ENCODE measurements at regions not wholly inside any gene's neighbourhood (a gene's known extent, or its start where the extent isn't known, plus 50 kb on each side); places are given as distances from the start of the nearest gene placed in this dataset.
"Not testable (repeated sequence)": the region's sequence is repeated elsewhere in the genome, so short reads cannot be mapped to it uniquely, and the experiment has no call there.

GRCh38 chr15:31503758-31504461 is 177.3 kb downstream of the KLF13 start:
- CTCF ChIA-PET: interaction anchor here (0.9 kb wide), 1 partner anchor 11 kb away, joined by 3 read pairs; no protein-coding TSS in a partner anchor

GRCh38 chr15:31504462-31504839 is 177.8 kb downstream of the KLF13 start:
- ATAC-seq: no peak
- H3K4me1 Mint-ChIP-seq: peaks cover 0 to 14% (median 1%) of the 10 kb centered on the region in 7 donors
- Histone ChIP-seq H3K27ac (ENCODE audit: low read depth, low read length) (no peak overlapping the region), H3K36me3 (ENCODE audit: control insufficient read depth in 2 of 3, insufficient read depth in 3 of 3, low read length in 3 of 3) (no peaks in the 10 kb centered on the region), H3K27me3 (ENCODE audit: control insufficient read depth in 2 of 2, insufficient read depth in 2 of 2, low read length in 2 of 2) (no peaks in the 10 kb centered on the region), H3K4me1 (ENCODE audit: control insufficient read depth in 2 of 2, insufficient read depth in 2 of 2, low read length in 2 of 2) (no peaks in the 10 kb centered on the region), H3K4me3 (ENCODE audit: low read length) (no peak overlapping the region), H3K9me3 (ENCODE audit: control insufficient read depth in 2 of 3, low read length in 3 of 3) (no peaks in the 10 kb centered on the region)
- CTCF ChIA-PET: no interaction called here
- H3K4me3 Mint-ChIP-seq: no peak overlapping the region
- POLR2A ChIA-PET: no interaction called here
- H3K27me3 Mint-ChIP-seq: peaks cover 0 to 9% (median 0%) of the 10 kb centered on the region in 5 donors
- intact Hi-C loops (cut with micrococcal nuclease): no loop called here
- H3K36me3 Mint-ChIP-seq: no peaks in the 10 kb centered on the region
- no peak overlapping the region for H3K27ac Mint-ChIP-seq
- DNase-seq: no peak
- H3K9me3 Mint-ChIP-seq: peaks cover 0 to 4% (median 0%) of the 10 kb centered on the region in 11 donors

More at GRCh38 chr15:31503758-31504461, 177.3 kb downstream of the KLF13 start:
- H3K9me3 ChIP-seq (ENCODE audit: control insufficient read depth in 2 of 3, low read length in 3 of 3): no peaks in the 10 kb centered on the region
- ATAC-seq: no peak
- peaks cover 0 to 9% (median 0%) of the 10 kb centered on the region in 5 donors for H3K27me3 Mint-ChIP-seq
- peaks cover 0 to 14% (median 1%) of the 10 kb centered on the region in 7 donors for H3K4me1 Mint-ChIP-seq
- no peak overlapping the region for H3K4me3 ChIP-seq (ENCODE audit: low read length)
- H3K9me3 Mint-ChIP-seq: peaks cover 0 to 4% (median 0%) of the 10 kb centered on the region in 11 donors
- intact Hi-C loops (cut with micrococcal nuclease): no loop called here
- no peak overlapping the region for H3K4me3 Mint-ChIP-seq
- no peak overlapping the region for H3K27ac ChIP-seq (ENCODE audit: low read depth, low read length)
- POLR2A ChIA-PET: no interaction called here
- H3K4me1 ChIP-seq (ENCODE audit: control insufficient read depth in 2 of 2, insufficient read depth in 2 of 2, low read length in 2 of 2): no peaks in the 10 kb centered on the region
- no peaks in the 10 kb centered on the region for H3K36me3 ChIP-seq (ENCODE audit: control insufficient read depth in 2 of 3, insufficient read depth in 3 of 3, low read length in 3 of 3)
- no peak for DNase-seq
- no peaks in the 10 kb centered on the region for H3K36me3 Mint-ChIP-seq
- H3K27me3 ChIP-seq (ENCODE audit: control insufficient read depth in 2 of 2, insufficient read depth in 2 of 2, low read length in 2 of 2): no peaks in the 10 kb centered on the region
- H3K27ac Mint-ChIP-seq: no peak overlapping the region

- H3K27ac ChIP-seq (ENCODE audit: low read depth, low read length); H3K27me3 Mint-ChIP-seq; H3K36me3 Mint-ChIP-seq; H3K4me1 ChIP-seq (ENCODE audit: control insufficient read depth in 2 of 2, insufficient read depth in 2 of 2, low read length in 2 of 2); H3K27me3 ChIP-seq (ENCODE audit: control insufficient read depth in 2 of 2, insufficient read depth in 2 of 2, low read length in 2 of 2); POLR2A ChIA-PET; H3K36me3 ChIP-seq (ENCODE audit: control insufficient read depth in 2 of 3, insufficient read depth in 3 of 3, low read length in 3 of 3); intact Hi-C loops (cut with micrococcal nuclease); CTCF ChIA-PET; H3K9me3 ChIP-seq (ENCODE audit: control insufficient read depth in 2 of 3, low read length in 3 of 3); H3K9me3 Mint-ChIP-seq; H3K4me3 Mint-ChIP-seq; ATAC-seq; DNase-seq; H3K4me3 ChIP-seq (ENCODE audit: low read length): not testable (repeated sequence)
- H3K27ac Mint-ChIP-seq: peak overlapping the region in 1 of 9 donors; percentile 12
- H3K4me1 Mint-ChIP-seq: peaks cover 8 to 18% (median 9%) of the 10 kb centered on the region in 7 donors
These were observed 180.9 kb downstream of the KLF13 start for GRCh38 chr15:31507573-31507972.

GRCh38 chr15:31508656-31509055 is 182.0 kb downstream of the KLF13 start:
- ChIA-PET CTCF (no interaction called here), POLR2A (no interaction called here)
- Histone ChIP-seq H3K27ac (ENCODE audit: low read depth, low read length) (no peak overlapping the region), H3K36me3 (ENCODE audit: control insufficient read depth in 2 of 3, insufficient read depth in 3 of 3, low read length in 3 of 3) (no peaks in the 10 kb centered on the region), H3K4me3 (ENCODE audit: low read length) (no peak overlapping the region), H3K4me1 (ENCODE audit: control insufficient read depth in 2 of 2, insufficient read depth in 2 of 2, low read length in 2 of 2) (peaks cover 6 to 10% of the 10 kb centered on the region in 2 donors), H3K9me3 (ENCODE audit: control insufficient read depth in 2 of 3, low read length in 3 of 3) (no peaks in the 10 kb centered on the region), H3K27me3 (ENCODE audit: control insufficient read depth in 2 of 2, insufficient read depth in 2 of 2, low read length in 2 of 2) (no peaks in the 10 kb centered on the region)
- no peak for ATAC-seq
- peaks cover 0 to 9% (median 0%) of the 10 kb centered on the region in 5 donors for H3K27me3 Mint-ChIP-seq
- no peak overlapping the region for H3K4me3 Mint-ChIP-seq
- H3K9me3 Mint-ChIP-seq: peaks cover 0 to 4% (median 0%) of the 10 kb centered on the region in 11 donors
- DNase-seq: no peak
- H3K4me1 Mint-ChIP-seq: peaks cover 9 to 24% (median 18%) of the 10 kb centered on the region in 7 donors
- no peaks in the 10 kb centered on the region for H3K36me3 Mint-ChIP-seq
- no peak overlapping the region for H3K27ac Mint-ChIP-seq
- intact Hi-C loops (cut with micrococcal nuclease): no loop called here

- POLR2A ChIA-PET: no interaction called here
- no peak for DNase-seq
These were observed 183.4 kb downstream of the KLF13 start for GRCh38 chr15:31510057-31510456.

GRCh38 chr15:31511707-31512310 is 185.2 kb downstream of the KLF13 start:
- Histone ChIP-seq H3K4me3 (ENCODE audit: low read length) (no peak overlapping the region), H3K27ac (ENCODE audit: low read depth, low read length) (no peak overlapping the region), H3K36me3 (ENCODE audit: control insufficient read depth in 2 of 3, insufficient read depth in 3 of 3, low read length in 3 of 3) (no peaks in the 10 kb centered on the region), H3K27me3 (ENCODE audit: control insufficient read depth in 2 of 2, insufficient read depth in 2 of 2, low read length in 2 of 2) (no peaks in the 10 kb centered on the region), H3K4me1 (ENCODE audit: control insufficient read depth in 2 of 2, insufficient read depth in 2 of 2, low read length in 2 of 2) (peaks cover 6 to 10% of the 10 kb centered on the region in 2 donors), H3K9me3 (ENCODE audit: control insufficient read depth in 2 of 3, low read length in 3 of 3) (no peaks in the 10 kb centered on the region)
- CTCF ChIA-PET: no interaction called here
- intact Hi-C loops (cut with micrococcal nuclease): loop anchor here (2.0 to 10.0 kb wide), 2 partner anchors 63 to 77 kb away; no protein-coding TSS in a partner anchor
- peaks cover 9 to 36% (median 18%) of the 10 kb centered on the region in 7 donors for H3K4me1 Mint-ChIP-seq
- peak in 5 of 9 donors; percentile 14 to 62 (median 51) for DNase-seq
- H3K36me3 Mint-ChIP-seq: peaks cover 0 to 16% (median 0%) of the 10 kb centered on the region in 5 donors
- H3K9me3 Mint-ChIP-seq: peaks cover 0 to 12% (median 2%) of the 10 kb centered on the region in 11 donors
- ATAC-seq: peak; percentile 75
- H3K27ac Mint-ChIP-seq: peak overlapping the region in 4 of 9 donors; percentile 19 to 77 (median 31)
- peaks cover 0 to 11% (median 5%) of the 10 kb centered on the region in 5 donors for H3K27me3 Mint-ChIP-seq
- POLR2A ChIA-PET: no interaction called here
- H3K4me3 Mint-ChIP-seq: peak overlapping the region in 2 of 10 donors; percentile 33 to 67

More at GRCh38 chr15:31510057-31510456, 183.4 kb downstream of the KLF13 start:
- no peak for ATAC-seq
- H3K4me1 ChIP-seq (ENCODE audit: control insufficient read depth in 2 of 2, insufficient read depth in 2 of 2, low read length in 2 of 2): peaks cover 6 to 10% of the 10 kb centered on the region in 2 donors
- intact Hi-C loops (cut with micrococcal nuclease): loop anchor here (2.0 to 10.0 kb wide), 2 partner anchors 65 to 75 kb away; no protein-coding TSS in a partner anchor
- no peak overlapping the region for H3K4me3 ChIP-seq (ENCODE audit: low read length)
- no peaks in the 10 kb centered on the region for H3K9me3 ChIP-seq (ENCODE audit: control insufficient read depth in 2 of 3, low read length in 3 of 3)
- no peaks in the 10 kb centered on the region for H3K36me3 ChIP-seq (ENCODE audit: control insufficient read depth in 2 of 3, insufficient read depth in 3 of 3, low read length in 3 of 3)
- Mint-ChIP-seq H3K27ac (no peak overlapping the region), H3K36me3 (peaks cover 0 to 8% (median 0%) of the 10 kb centered on the region in 5 donors), H3K27me3 (peaks cover 0 to 11% (median 0%) of the 10 kb centered on the region in 5 donors), H3K4me3 (no peak overlapping the region), H3K9me3 (peaks cover 0 to 5% (median 0%) of the 10 kb centered on the region in 11 donors), H3K4me1 (peaks cover 9 to 36% (median 18%) of the 10 kb centered on the region in 7 donors)
- H3K27ac ChIP-seq (ENCODE audit: low read depth, low read length): no peak overlapping the region
- CTCF ChIA-PET: no interaction called here
- H3K27me3 ChIP-seq (ENCODE audit: control insufficient read depth in 2 of 2, insufficient read depth in 2 of 2, low read length in 2 of 2): no peaks in the 10 kb centered on the region
